Inferior parietal cortex (tissue), 1 donor: ENCODE measurements at regions not wholly inside any gene's neighbourhood (a gene's known extent, or its start where the extent isn't known, plus 50 kb on each side); places are given as distances from the start of the nearest gene placed in this dataset.

ENCODE experiments used
- DNase-seq: peaks from one replicate; pipeline ENCODE4 v3.0.0-alpha.2; 2016; ENCODE audit errors: extremely low spot score

GRCh38 chr2:118698564-118698963 is 148.9 kb downstream of the EN1 start:
- DNase-seq: no peak

GRCh38 chr2:118697781-118698180 is 149.7 kb downstream of the EN1 start:
- DNase-seq: no peak

GRCh38 chr2:118696786-118697465 is 150.5 kb downstream of the EN1 start:
- no peak for DNase-seq

GRCh38 chr2:118693287-118693822 is 154.1 kb downstream of the EN1 start:
- no peak for DNase-seq

GRCh38 chr2:118689874-118690273 is 157.6 kb downstream of the EN1 start:
- no peak for DNase-seq

- DNase-seq: no peak
These were observed 158.0 kb downstream of the EN1 start for GRCh38 chr2:118689456-118689855.

GRCh38 chr2:118689033-118689432 is 158.4 kb downstream of the EN1 start:
- no peak for DNase-seq

- no peak for DNase-seq
These were observed 159.8 kb downstream of the EN1 start for GRCh38 chr2:118687698-118688097.

GRCh38 chr2:118687192-118687591 is 160.3 kb downstream of the EN1 start:
- DNase-seq: no peak

- no peak for DNase-seq
These were observed 161.1 kb downstream of the EN1 start for GRCh38 chr2:118686346-118686745.

GRCh38 chr2:118683460-118683859 is 164.0 kb downstream of the EN1 start:
- DNase-seq: no peak

- no peak for DNase-seq
These were observed 168.5 kb downstream of the EN1 start for GRCh38 chr2:118678985-118679384.

GRCh38 chr2:118677546-118677945 is 169.9 kb downstream of the EN1 start:
- DNase-seq: no peak

GRCh38 chr2:118675531-118675930 is 171.9 kb downstream of the EN1 start:
- no peak for DNase-seq

GRCh38 chr2:118672571-118673158 is 174.8 kb downstream of the EN1 start:
- DNase-seq: no peak

GRCh38 chr2:118671701-118672454 is 175.6 kb downstream of the EN1 start:
- DNase-seq: no peak

- no peak for DNase-seq
These were observed 176.6 kb downstream of the EN1 start for GRCh38 chr2:118670838-118671237.

GRCh38 chr2:118670276-118670675 is 177.2 kb downstream of the EN1 start:
- no peak for DNase-seq

GRCh38 chr2:118669654-118670053 is 177.8 kb downstream of the EN1 start:
- no peak for DNase-seq

GRCh38 chr2:118668431-118669424 is 178.7 kb downstream of the EN1 start:
- no peak for DNase-seq

GRCh38 chr2:118667964-118668363 is 179.5 kb downstream of the EN1 start:
- DNase-seq: no peak

- DNase-seq: no peak
These were observed 180.1 kb downstream of the EN1 start for GRCh38 chr2:118667348-118667747.
